KOPT-K1 (cell line): ENCODE measurements at regions not wholly inside any gene's neighbourhood (a gene's known extent, or its start where the extent isn't known, plus 50 kb on each side); places are given as distances from the start of the nearest gene placed in this dataset.

Experiments
- H3K27ac ChIP-seq: fragments of 200-600 bp; sonication (generic); 2 replicates; pipeline ENCODE4 v1.5.1; 2016; ENCODE audit warnings: antibody characterized with exemption, mild to moderate bottlenecking, low read depth, low read length; ENCODE audit not compliant: poor library complexity, severe bottlenecking
- H3K36me3 ChIP-seq: fragments of 200-600 bp; sonication (generic); 2 replicates; pipeline ENCODE4 v1.5.1; 2017; ENCODE audit warnings: antibody characterized with exemption, mild to moderate bottlenecking, low read length, moderate library complexity; ENCODE audit not compliant: insufficient read depth
- H3K9me3 ChIP-seq: fragments of 200-600 bp; sonication (generic); 2 replicates; pipeline ENCODE4 v1.5.1; 2017; ENCODE audit warnings: antibody characterized with exemption, low read length, mild to moderate bottlenecking; ENCODE audit not compliant: insufficient read depth, poor library complexity, severe bottlenecking

DNA sequence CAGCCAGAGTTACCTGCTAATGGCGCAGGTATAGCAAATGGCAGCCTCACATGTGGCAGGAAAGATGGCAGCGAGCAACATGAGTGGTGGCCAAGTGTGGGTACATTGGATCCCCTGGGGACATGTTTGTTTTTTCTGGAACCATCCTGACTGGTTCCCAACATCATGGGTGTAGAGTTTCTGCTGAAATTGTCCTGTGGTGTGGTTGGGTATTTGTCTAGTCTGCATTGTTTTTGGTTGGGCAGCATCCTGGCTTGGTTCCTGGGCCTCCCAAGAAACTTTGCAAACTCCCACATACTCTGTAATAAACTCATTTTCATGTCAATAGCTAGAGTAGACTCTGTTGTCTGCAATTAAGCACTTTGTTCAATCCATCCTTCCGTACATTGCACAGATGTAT lies 282.6 kb downstream of the CDC5L start:
- Histone ChIP-seq H3K36me3 (no peaks in the 10 kb centered on the region), H3K27ac (no peak overlapping the region), H3K9me3 (no peaks in the 10 kb centered on the region)

DNA sequence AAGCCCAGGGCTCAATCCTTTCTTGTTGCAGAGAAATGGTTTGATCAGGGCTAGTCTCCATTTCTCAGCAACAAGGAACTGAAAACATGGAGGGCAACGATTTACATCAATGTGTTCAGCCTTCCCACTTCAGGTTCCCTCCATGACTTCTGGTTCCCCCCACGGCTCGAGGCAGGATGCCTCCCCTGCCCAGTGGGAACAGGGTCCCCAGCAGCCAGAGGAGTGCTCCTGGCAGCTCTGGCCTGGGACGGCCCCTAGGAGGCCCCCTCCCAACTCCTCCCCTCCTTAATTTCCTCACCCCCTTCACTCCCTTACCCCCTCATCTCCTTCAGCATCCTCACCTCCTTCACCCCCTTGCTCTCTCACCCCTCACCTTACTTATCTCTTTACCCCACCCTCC lies 283.8 kb downstream of the CDC5L start:
- H3K36me3 ChIP-seq = no peaks in the 10 kb centered on the region
- no peak overlapping the region for H3K27ac ChIP-seq
- no peaks in the 10 kb centered on the region for H3K9me3 ChIP-seq

DNA sequence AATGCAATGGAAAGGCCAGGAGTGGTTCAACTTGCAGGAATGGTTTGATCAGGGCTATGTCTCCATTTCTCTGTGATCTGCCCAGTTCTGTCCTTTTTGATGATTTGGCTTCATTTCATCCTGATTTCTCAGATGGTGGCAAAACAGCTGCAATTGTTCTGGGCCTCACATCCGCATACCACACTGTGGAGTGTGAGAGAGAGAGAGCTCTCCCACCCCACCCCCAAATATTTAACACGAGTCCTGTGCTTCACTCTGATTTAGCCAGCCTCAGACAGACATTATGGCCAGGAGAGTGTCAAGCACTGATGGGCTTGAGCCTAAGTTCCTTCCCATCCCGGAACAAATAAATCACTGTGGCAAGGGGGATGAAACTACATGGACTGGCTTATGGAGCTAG lies 284.6 kb downstream of the CDC5L start:
- no peak overlapping the region for H3K27ac ChIP-seq
- H3K9me3 ChIP-seq = no peaks in the 10 kb centered on the region
- H3K36me3 ChIP-seq = no peaks in the 10 kb centered on the region

DNA sequence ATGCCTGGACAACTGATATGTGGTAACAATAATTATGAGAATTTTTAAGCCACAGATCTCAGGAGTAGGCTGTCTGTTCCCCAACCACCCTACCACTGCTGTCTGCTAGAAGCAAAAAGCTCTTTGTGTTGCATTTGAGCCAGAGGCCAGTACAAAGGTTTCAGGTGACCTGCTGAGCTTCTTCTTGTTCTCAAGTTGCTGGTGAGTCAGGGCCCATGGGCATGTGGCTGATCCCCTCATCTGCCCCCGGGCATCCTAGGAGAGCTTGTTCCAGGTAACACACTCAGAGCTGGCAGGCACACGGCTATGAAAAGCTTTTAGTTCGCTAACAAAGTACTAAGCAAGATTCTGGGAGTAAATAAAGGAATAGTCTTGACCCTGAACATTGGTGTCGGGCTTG lies 285.3 kb downstream of the CDC5L start:
- H3K36me3 ChIP-seq = no peaks in the 10 kb centered on the region
- H3K27ac ChIP-seq = no peak overlapping the region
- H3K9me3 ChIP-seq = no peaks in the 10 kb centered on the region

DNA sequence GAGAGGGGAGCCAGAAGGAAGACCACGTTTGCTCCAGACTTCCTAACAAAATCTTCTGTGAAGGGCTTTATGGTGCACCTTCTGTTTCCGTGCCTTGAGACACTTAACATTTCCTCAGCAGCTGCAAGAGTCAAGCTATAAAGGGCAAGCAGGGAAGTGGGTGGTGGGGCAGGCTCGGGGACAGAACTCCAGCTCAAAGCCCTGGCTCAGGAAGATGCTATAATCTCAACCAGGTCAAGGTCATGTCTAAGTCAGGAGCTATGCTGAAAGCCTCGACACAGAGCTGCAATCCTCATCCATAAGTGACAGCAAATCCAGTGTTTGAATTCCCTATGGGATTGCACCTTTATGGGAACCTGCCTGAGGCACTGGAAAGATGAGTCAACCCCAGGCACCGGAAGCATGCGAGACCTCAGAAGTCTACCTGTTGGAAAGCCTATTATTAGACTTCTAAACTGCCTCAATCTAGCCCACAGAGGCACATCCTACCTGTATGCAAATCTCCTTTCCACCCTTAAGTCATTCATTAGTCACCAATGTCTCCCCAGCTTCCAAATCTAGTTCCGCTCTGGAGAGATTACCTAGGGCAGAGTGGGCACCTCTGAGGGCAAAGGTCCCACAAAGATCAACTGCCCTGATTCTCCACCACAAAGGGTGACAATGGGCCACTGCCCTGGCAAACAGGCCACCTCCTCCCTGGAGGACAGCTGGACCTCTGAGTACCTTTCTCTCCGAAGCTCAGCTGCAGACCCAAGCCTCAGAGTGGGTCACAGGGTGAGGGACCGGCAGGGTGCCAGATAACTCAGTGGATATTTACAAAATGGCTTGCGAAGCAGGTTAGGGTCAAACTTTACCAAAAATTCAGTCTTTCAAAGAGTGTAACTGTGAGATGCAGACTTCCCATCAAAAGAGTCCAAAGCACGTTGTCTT lies 287.0 kb downstream of the CDC5L start:
- Histone ChIP-seq H3K9me3 (no peaks in the 10 kb centered on the region), H3K36me3 (no peaks in the 10 kb centered on the region), H3K27ac (no peak overlapping the region)

DNA sequence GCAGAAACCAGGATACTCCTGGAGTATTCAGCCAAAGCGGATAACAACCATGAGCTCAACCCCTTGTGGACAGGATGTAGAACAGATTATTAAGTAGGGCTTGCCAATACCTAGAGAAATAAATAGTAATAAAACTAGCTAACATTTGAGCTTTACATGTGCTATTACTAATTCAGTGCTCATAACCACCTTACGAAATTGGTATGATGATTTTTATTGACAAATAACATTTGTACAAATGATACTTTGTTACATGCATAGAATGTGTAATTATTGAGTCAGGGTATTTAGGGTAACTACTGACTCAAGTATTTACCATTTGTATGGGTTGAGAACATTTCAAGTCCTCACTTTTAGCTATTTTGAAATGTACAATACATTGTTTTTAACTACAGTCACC lies 287.9 kb downstream of the CDC5L start:
- Histone ChIP-seq H3K27ac (no peak overlapping the region), H3K36me3 (no peaks in the 10 kb centered on the region), H3K9me3 (no peaks in the 10 kb centered on the region)

DNA sequence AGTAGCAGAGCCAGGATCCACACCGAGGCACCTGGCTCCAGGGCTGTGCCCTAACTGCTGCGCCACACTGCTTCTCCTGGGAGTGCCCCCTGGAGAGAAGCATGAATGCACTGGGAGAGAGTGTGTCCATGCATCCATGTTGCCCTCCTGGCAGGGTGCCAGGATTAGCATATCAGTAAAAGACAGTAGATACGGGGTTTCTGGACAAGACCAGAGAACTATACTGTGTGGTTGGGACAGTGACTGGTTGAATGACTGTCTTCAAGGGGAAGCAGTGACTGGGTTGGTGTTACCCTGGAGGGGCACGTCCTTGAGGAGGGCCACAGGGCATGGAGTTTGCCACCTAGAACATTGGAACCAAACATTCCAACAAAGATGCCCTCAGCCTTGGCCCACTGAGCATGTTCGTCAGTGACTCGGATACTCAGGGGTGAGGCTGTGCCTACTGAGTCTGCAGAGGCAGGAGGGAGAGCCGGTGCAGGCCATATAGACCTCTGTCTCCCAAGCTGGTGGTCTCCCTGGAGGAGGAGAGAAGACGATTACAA lies 288.8 kb downstream of the CDC5L start:
- no peaks in the 10 kb centered on the region for H3K9me3 ChIP-seq
- no peak overlapping the region for H3K27ac ChIP-seq
- H3K36me3 ChIP-seq = no peaks in the 10 kb centered on the region

DNA sequence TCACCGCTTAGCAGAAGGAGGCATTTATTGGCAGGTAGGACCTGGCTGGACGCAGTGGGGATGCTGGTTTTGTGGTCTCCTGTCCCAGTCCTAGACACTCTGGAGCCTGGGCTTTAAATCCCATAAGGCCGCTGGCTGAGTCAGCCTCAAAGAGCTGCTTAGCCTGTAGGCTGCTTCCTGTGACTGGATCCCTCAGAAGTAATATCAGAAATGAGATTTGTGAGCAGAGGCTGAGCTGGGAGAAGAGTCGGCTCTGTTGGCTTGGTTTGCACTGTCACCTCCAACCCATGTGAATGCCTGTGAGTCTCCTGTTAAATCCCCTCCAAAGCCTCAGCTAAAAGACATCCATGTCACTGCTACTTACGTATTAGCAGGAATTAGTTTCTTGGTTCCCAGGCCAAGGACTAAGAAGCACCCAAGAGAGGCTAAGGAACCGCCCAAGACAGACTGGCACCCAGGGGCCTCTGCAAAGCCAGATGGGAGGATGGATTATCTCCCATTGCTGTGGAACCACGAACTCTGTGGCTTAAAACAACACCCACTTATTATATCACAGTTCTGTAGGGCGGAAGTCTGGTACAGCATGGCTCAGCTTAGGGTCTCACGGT lies 289.4 kb downstream of the CDC5L start:
- no peaks in the 10 kb centered on the region for H3K36me3 ChIP-seq
- H3K27ac ChIP-seq = no peak overlapping the region
- no peaks in the 10 kb centered on the region for H3K9me3 ChIP-seq

DNA sequence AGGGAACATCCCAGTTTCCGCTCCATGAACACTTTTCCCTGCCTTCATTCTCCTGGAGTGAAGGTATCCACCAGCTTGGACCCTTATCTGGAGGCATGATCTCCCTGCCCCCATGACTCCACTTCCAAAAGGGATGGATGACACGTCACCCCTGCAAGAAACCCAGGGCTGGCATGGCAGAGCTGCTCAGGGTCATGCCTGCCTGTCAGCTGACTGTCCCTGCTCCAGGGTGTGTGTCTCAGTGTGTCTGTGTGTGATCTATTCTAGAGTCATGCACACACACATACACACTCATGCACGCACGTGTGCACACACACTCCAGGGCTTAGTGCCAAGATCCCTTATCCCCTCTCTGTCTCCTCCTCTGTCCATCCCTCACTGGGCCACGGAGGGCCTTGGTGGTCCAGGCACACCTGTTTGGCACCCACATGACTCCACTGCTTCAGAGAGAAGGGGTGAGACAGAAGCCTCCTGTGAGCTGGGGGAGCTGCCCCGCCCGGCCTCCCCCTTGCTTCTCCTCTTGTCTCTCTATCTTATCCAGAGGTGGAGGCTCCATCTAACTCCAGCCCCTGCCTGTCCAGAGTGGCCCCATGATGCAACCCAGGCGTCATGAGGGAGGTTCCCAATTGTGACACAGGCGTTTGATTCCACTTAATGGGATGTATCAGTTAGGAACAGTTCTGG lies 290.9 kb downstream of the CDC5L start:
- Histone ChIP-seq H3K36me3 (no peaks in the 10 kb centered on the region), H3K9me3 (no peaks in the 10 kb centered on the region), H3K27ac (no peak overlapping the region)

DNA sequence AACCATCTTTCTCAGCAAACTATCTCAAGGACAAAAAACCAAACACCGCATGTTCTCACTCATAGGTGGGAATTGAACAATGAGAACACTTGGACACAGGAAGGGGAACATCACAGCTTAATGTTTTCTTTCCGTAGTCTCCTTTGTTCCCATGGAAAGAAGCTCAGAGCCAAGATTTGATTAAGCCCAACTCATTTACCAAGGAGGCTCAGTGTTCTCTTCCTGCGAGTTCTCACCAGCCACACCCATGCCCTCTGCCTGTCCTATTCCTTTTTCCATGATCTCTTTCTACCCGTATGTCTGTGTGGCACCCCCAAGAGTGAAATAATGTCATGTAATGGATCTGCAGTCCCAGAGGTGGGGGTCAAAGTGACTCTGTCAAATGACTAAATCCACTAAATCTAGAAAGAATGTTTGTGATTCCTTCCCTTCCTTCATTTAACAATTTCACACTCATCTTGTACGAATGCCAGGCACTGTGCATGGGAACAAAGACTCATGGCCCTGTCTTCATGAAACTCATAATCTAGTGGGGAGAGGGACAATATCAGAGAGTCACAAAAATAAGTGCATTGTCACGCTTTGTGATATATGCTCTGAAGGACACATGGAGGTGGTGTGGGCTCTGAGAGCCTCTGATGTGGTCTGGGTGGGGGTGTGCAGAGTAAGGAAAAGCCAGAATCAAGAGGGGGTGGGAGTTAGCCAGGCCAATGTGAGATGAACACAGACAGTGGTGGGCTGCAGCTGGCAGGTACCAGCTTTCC lies 292.1 kb downstream of the CDC5L start:
- Histone ChIP-seq H3K9me3 (no peaks in the 10 kb centered on the region), H3K27ac (no peak overlapping the region), H3K36me3 (no peaks in the 10 kb centered on the region)

DNA sequence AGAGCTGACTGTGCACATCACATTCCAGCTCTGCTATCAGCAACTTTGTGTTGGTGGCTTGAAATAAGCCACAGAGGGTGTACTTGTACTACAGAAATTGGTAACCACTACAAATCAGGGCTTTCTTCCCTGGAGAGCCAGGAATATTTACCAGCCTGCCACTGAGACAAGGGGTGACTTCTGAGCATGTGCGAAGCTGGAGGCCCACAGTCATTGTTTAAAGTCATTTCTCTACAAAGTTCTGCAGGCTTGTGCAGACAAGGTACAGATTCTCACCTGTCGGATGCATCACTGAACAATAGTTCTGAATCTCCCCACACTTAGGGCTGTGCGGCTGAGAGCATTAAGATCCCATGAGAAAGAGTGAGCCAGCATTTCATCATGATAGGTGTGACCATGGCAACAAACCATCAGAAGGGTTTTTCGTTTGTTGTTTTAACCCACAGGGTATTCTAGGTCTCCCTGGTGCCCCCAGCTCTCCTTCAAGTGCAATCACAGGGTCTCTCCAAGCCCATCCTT lies 292.8 kb downstream of the CDC5L start:
- Histone ChIP-seq H3K27ac (no peak overlapping the region), H3K9me3 (no peaks in the 10 kb centered on the region), H3K36me3 (no peaks in the 10 kb centered on the region)

DNA sequence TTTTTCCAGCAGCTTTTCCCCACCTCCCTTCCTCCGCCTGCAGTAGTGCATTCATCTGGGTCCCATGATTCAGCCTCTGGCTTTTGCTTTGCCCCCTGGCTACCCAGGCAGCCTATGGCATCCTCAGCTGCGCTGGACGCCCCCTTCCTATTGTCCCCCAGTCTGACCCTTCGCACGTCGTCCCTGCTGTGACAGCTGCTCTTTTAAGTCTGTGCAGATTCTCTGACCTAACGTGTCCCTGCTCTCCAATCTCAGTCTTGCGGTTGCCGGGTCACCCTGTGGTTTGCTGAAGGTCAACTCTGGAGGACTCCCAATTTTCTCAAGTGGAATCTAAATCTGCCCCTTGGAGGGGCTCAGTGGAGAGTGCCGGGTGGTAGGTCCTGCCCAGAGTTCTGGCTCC lies 294.3 kb downstream of the CDC5L start:
- no peak overlapping the region for H3K27ac ChIP-seq

DNA sequence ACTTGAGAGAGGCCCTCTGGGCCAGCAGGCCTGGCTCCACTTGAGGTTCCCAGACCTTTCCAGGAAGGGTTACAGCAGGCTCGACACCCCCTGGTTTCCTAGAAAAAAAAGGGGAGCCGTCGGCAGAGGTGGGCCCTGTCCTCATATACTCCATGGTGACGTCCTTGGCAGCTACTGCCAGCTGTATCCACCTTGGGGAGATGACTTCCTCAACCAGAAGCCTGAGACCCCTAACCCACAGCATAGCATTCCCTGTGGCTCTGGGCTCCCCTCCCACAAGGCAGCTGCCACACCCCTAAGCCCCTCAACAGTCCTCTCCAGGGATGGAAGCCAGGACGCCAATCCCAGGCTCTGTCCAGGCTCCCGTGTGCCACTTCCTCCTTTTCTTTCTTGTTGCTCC lies 294.8 kb downstream of the CDC5L start:
- no peak overlapping the region for H3K27ac ChIP-seq
- no peaks in the 10 kb centered on the region for H3K36me3 ChIP-seq
- no peaks in the 10 kb centered on the region for H3K9me3 ChIP-seq

More for the DNA sequence above, 294.3 kb downstream of the CDC5L start:
- Histone ChIP-seq H3K36me3 (no peaks in the 10 kb centered on the region), H3K9me3 (no peaks in the 10 kb centered on the region)

DNA sequence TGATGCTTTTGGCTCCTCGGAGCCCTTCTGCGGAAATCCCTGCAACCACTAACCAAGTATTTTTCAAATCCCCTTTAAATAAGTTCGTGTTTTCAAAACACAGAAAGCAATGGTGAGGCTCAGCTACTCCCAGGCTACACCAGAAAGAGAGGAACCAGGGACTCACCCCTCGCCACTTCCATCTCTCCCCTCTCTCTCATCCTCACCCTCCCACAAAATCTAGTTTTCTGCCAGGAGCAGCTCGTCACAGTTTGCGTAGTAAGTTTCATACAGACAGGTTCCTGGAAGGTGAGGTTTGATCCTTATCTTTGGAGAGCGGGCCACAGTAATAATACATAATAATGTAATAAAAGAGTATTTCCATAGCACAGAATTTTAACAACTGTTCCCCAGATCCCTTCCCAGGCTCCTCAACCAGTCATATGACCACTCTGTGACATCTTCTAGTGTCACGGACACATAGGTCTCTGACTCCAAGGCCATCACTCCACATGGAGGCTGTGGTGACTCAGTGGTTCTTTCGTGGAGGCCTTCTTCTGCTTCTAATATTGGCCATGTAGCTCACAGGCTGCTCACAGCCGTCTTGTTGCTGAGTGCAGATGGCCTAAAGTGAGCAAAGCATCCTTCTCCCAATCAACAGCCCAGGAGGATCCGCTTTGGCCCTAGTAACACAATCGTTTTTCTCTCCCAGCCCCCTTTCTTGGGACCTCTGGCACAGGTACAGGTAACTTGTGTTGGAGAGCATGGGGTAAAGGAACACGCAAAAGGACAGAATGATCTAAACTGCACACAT lies 295.7 kb downstream of the CDC5L start:
- Histone ChIP-seq H3K27ac (no peak overlapping the region), H3K9me3 (peaks cover 2% of the 10 kb centered on the region), H3K36me3 (no peaks in the 10 kb centered on the region)
